BE2C (cell line): ENCODE measurements at regions not wholly inside any gene's neighbourhood (a gene's known extent, or its start where the extent isn't known, plus 50 kb on each side); places are given as distances from the start of the nearest gene placed in this dataset.
A peak's percentile ranks its signal among the peaks of the same experiment; 100 is the strongest.

Experiments
- DNase-seq: peaks from one replicate; pipeline ENCODE4 v3.0.0-alpha.2; 2020
- H3K27me3 ChIP-seq: fragments of 250-450 bp; sonication (Bioruptor Pico); 2 replicates; pipeline ENCODE4 v1.5.1; 2020; ENCODE audit warnings: mild to moderate bottlenecking
- H3K36me3 ChIP-seq: fragments of 250-450 bp; sonication (Bioruptor Pico); 2 replicates; pipeline ENCODE4 v1.5.1; 2020; ENCODE audit warnings: mild to moderate bottlenecking
- H3K4me1 ChIP-seq: fragments of 250-450 bp; sonication (Bioruptor Pico); 2 replicates; pipeline ENCODE4 v1.5.1; 2020
- H3K4me3 ChIP-seq: 2 replicates; pipeline ENCODE4 v1.5.1; 2011; ENCODE audit warnings: low read depth, low read length
- H3K9me3 ChIP-seq: fragments of 250-450 bp; sonication (Bioruptor Pico); 2 replicates; pipeline ENCODE4 v1.5.1; 2020
- CTCF ChIP-seq: IDR thresholded peaks from 2 replicates; pipeline ENCODE4 v1.5.1; 2012; ENCODE audit warnings: mild to moderate bottlenecking, low read depth, low read length

GRCh38 chr6:134117409-134117808 is 65.0 kb upstream of the SLC2A12 start:
- no peaks in the 10 kb centered on the region for H3K9me3 ChIP-seq
- no peak for TF ChIP-seq CTCF
- no peaks in the 10 kb centered on the region for H3K36me3 ChIP-seq
- peak; percentile 55 for DNase-seq
- H3K4me1 ChIP-seq, result peaks cover 8% of the 10 kb centered on the region; the same call in 1 of the 2 replicates
- no peaks in the 10 kb centered on the region for H3K27me3 ChIP-seq
- H3K4me3 ChIP-seq, result no peak overlapping the region

GRCh38 chr6:134115715-134116074 is 63.3 kb upstream of the SLC2A12 start:
- TF ChIP-seq CTCF, result no peak
- H3K4me3 ChIP-seq, result no peak overlapping the region
- peaks cover 8% of the 10 kb centered on the region; the same call in 1 of the 2 replicates for H3K4me1 ChIP-seq
- H3K36me3 ChIP-seq, result no peaks in the 10 kb centered on the region
- no peaks in the 10 kb centered on the region for H3K27me3 ChIP-seq
- no peaks in the 10 kb centered on the region for H3K9me3 ChIP-seq
- DNase-seq, result no peak

- Histone ChIP-seq H3K27me3 (no peaks in the 10 kb centered on the region), H3K9me3 (no peaks in the 10 kb centered on the region), H3K4me3 (no peak overlapping the region), H3K36me3 (no peaks in the 10 kb centered on the region), H3K4me1 (peaks cover 8% of the 10 kb centered on the region; the same call in 1 of the 2 replicates)
- DNase-seq, result no peak
- no peak for TF ChIP-seq CTCF
These were observed 62.7 kb upstream of the SLC2A12 start for GRCh38 chr6:134114918-134115714.

- Histone ChIP-seq H3K36me3 (no peaks in the 10 kb centered on the region), H3K9me3 (no peaks in the 10 kb centered on the region), H3K27me3 (no peaks in the 10 kb centered on the region), H3K4me1 (peaks cover 8% of the 10 kb centered on the region; the same call in 1 of the 2 replicates), H3K4me3 (no peak overlapping the region)
- no peak for DNase-seq
- TF ChIP-seq CTCF, result no peak
These were observed 62.1 kb upstream of the SLC2A12 start for GRCh38 chr6:134114489-134114888.

GRCh38 chr6:134111726-134112125 is 59.3 kb upstream of the SLC2A12 start:
- H3K36me3 ChIP-seq, result no peaks in the 10 kb centered on the region
- no peak overlapping the region for H3K4me3 ChIP-seq
- no peak for TF ChIP-seq CTCF
- no peaks in the 10 kb centered on the region for H3K4me1 ChIP-seq
- no peaks in the 10 kb centered on the region for H3K27me3 ChIP-seq
- no peaks in the 10 kb centered on the region for H3K9me3 ChIP-seq
- no peak for DNase-seq

- TF ChIP-seq CTCF, result peak; percentile 96
- Histone ChIP-seq H3K9me3 (no peaks in the 10 kb centered on the region), H3K4me3 (no peak overlapping the region), H3K36me3 (no peaks in the 10 kb centered on the region), H3K4me1 (no peaks in the 10 kb centered on the region), H3K27me3 (no peaks in the 10 kb centered on the region)
- DNase-seq, result peak; percentile 51
These were observed 58.7 kb upstream of the SLC2A12 start for GRCh38 chr6:134111062-134111677.
